PC-9 (cell line): ENCODE measurements at regions not wholly inside any gene's neighbourhood (a gene's known extent, or its start where the extent isn't known, plus 50 kb on each side); places are given as distances from the start of the nearest gene placed in this dataset.

ENCODE experiments used
- BruUV-seq: library from RNA; stranded (reverse); fragments of 400-500 nt; replicated peaks from 2 replicates; lab custom pipeline; 2021; lab: Mats Ljungman, UMichigan
- CTCF ChIA-PET: fragments of 300-600 bp; sonication (Branson Sonifier 250); formaldehyde crosslinking; loops from one replicate; lab custom pipeline; 2022; ENCODE audit warnings: antibody characterized with exemption; lab: Charles Lee
- POLR2A ChIA-PET: fragments of 300-600 bp; sonication (Branson Sonifier 250); formaldehyde crosslinking; loops from one replicate; lab custom pipeline; 2022; ENCODE audit warnings: antibody characterized with exemption; ENCODE audit not compliant: unreplicated experiment; lab: Charles Lee
- DNase-seq, 2 experiments: peaks; one replicate each; pipeline versions ENCODE4 v3.0.0 to v3.0.0-alpha.2; 2015 to 2022; ENCODE audit warnings: mixed read lengths in 1 of 2
- H2AFZ ChIP-seq: fragments of 200-600 bp; sonication (generic); 2 replicates; pipeline ENCODE4 v1.8.1; 2017; ENCODE audit warnings: antibody characterized with exemption
- H3F3A ChIP-seq: fragments of 200-600 bp; sonication (generic); 2 replicates; pipeline ENCODE4 v1.8.1; 2017; ENCODE audit warnings: antibody characterized with exemption, mild to moderate bottlenecking, low read depth; ENCODE audit not compliant: insufficient read depth
- H3K27ac ChIP-seq: fragments of 200-600 bp; sonication (generic); 2 replicates; pipeline ENCODE4 v1.6.1; 2016; ENCODE audit warnings: mixed run types
- H3K27me3 ChIP-seq: fragments of 200-600 bp; sonication (generic); 2 replicates; pipeline ENCODE4 v1.6.1; 2016; ENCODE audit warnings: low read depth, mixed run types; ENCODE audit not compliant: insufficient read depth
- H3K36me3 ChIP-seq: fragments of 200-600 bp; sonication (generic); 2 replicates; pipeline ENCODE4 v1.6.1; 2016; ENCODE audit warnings: low read depth, mixed run types
- H3K4me1 ChIP-seq: fragments of 200-600 bp; sonication (generic); replicated peaks from 2 replicates; pipeline ENCODE4 v1.6.1; 2016; ENCODE audit warnings: mixed run types; ENCODE audit not compliant: insufficient read depth
- H3K4me2 ChIP-seq: fragments of 200-600 bp; sonication (generic); 2 replicates; pipeline ENCODE4 v1.6.1; 2017; ENCODE audit warnings: mixed run types
- H3K4me3 ChIP-seq: fragments of 200-600 bp; sonication (generic); 2 replicates; pipeline ENCODE4 v1.6.1; 2016; ENCODE audit warnings: mixed run types
- H3K79me2 ChIP-seq: fragments of 200-600 bp; sonication (generic); 2 replicates; pipeline ENCODE4 v1.6.1; 2017; ENCODE audit warnings: low read depth, mixed run types
- H3K9me2 ChIP-seq: fragments of 200-600 bp; sonication (generic); 2 replicates; pipeline ENCODE4 v1.8.1; 2017; ENCODE audit warnings: mild to moderate bottlenecking; ENCODE audit not compliant: insufficient read depth
- H3K9me3 ChIP-seq: fragments of 200-600 bp; sonication (generic); 2 replicates; pipeline ENCODE4 v1.8.1; 2016; ENCODE audit warnings: low read depth; ENCODE audit not compliant: insufficient read depth
- H4K20me1 ChIP-seq: fragments of 200-600 bp; sonication (generic); 2 replicates; pipeline ENCODE4 v1.8.1; 2017; ENCODE audit not compliant: insufficient read depth
- CTCF ChIP-seq: fragments of 200-600 bp; sonication (generic); conservative IDR thresholded peaks from 2 replicates; pipeline ENCODE4 v1.6.1; 2017; ENCODE audit warnings: mixed run types, antibody characterized with exemption, mild to moderate bottlenecking, moderate library complexity
- EZH2 ChIP-seq: fragments of 200-600 bp; sonication (generic); IDR thresholded peaks from 2 replicates; pipeline ENCODE4 v1.8.0; 2017; ENCODE audit warnings: antibody characterized with exemption, low read depth
- intact Hi-C: fragments of 100-400 bp; cut with micrococcal nuclease; formaldehyde crosslinking; loops from one replicate; pipeline ENCODE4 v1.10.0; 2022; ENCODE audit not compliant: unreplicated experiment

DNA sequence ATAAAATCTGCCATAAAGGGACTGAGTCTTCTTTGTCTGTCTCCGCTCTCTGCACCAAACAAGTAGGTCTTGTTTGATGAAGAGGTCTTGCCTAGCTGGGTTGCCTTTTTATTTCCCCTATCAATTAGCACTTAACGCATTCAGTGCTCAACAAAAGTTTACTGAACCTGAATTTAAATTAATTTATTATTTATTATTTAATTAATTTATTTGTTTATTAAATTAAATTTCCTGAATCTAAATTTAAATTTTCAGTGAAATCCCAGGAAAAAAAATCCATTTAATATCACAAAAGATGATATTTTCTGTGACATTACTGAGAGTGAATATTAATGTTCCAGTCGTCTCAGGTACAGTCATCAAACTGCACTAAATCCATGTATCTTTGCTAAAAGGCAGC lies 164.9 kb upstream of the AGTR1 start:
- H3K27ac ChIP-seq, result no peak overlapping the region
- no peaks in the 10 kb centered on the region for H3K36me3 ChIP-seq
- H3K9me3 ChIP-seq, result no peaks in the 10 kb centered on the region
- intact Hi-C loops, result no loop called here
- no peaks in the 10 kb centered on the region for H3K79me2 ChIP-seq
- no peaks in the 10 kb centered on the region for H3K27me3 ChIP-seq
- no peak overlapping the region for H3K4me3 ChIP-seq
- H2AFZ ChIP-seq, result no peak overlapping the region
- ChIA-PET CTCF (no interaction called here), POLR2A (interaction anchor here (0.8 kb wide), 1 partner anchor 71 kb away, joined by 4 read pairs; no protein-coding TSS in a partner anchor)
- no peak for DNase-seq
- H3F3A ChIP-seq, result no peaks in the 10 kb centered on the region
- no peak overlapping the region for H3K4me2 ChIP-seq
- no TSS peak for BruUV-seq
- H3K9me2 ChIP-seq, result no peaks in the 10 kb centered on the region
- H4K20me1 ChIP-seq, result no peaks in the 10 kb centered on the region; the same call in 1 of the 2 replicates
- TF ChIP-seq CTCF (no peak), EZH2 (no peak)
- H3K4me1 ChIP-seq, result no peaks in the 10 kb centered on the region

DNA sequence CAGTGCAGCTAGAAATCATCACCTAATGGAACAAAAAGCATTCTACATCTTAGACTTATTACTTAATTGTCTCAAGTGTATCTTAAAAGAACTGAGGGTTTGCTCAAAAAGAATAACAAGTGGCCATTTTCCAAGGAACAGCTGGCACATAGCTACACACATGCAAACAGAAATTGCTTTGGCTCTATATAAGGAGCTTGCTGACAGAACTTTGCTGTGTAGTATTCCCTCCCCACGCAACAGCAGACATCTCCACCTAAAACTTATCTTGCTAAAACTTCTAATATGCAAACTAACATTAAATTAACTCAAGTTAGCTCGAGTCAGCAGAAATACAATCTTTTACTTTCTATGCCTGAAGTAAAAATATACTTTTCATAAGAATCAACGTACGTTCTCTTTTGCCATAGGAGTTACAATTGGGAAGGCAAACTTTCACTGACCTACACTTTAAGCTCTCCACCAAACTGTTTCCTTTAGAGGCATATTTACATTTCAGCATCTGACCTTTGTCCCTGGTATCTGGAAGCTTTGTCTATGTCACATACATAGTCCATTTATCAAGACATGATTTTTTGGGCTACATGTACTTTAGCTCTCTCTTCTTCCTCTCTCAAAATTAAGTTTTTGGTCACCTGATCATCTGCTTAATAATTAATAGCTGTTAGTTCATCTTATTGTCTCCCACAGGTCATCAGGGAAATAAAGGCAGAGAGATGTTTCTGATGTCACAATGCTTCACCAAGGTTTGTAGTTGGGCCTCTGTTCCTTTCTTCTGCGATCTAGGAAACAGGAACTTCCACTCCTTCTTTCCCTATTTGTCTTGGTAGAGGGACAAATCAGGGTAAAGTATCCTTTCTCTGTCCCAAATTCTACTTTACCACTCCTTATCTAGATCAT lies 163.4 kb upstream of the AGTR1 start:
- Histone ChIP-seq H2AFZ (no peak overlapping the region), H3K36me3 (no peaks in the 10 kb centered on the region), H3K27me3 (no peaks in the 10 kb centered on the region), H3K79me2 (no peaks in the 10 kb centered on the region), H3K9me3 (no peaks in the 10 kb centered on the region), H3K4me1 (no peaks in the 10 kb centered on the region), H3F3A (no peaks in the 10 kb centered on the region), H3K9me2 (no peaks in the 10 kb centered on the region), H3K27ac (no peak overlapping the region), H4K20me1 (no peaks in the 10 kb centered on the region; the same call in 1 of the 2 replicates), H3K4me3 (no peak overlapping the region), H3K4me2 (no peak overlapping the region)
- BruUV-seq, result no TSS peak
- ChIA-PET POLR2A (no interaction called here), CTCF (no interaction called here)
- intact Hi-C loops, result no loop called here
- DNase-seq, result no peak
- TF ChIP-seq EZH2 (no peak), CTCF (no peak)

DNA sequence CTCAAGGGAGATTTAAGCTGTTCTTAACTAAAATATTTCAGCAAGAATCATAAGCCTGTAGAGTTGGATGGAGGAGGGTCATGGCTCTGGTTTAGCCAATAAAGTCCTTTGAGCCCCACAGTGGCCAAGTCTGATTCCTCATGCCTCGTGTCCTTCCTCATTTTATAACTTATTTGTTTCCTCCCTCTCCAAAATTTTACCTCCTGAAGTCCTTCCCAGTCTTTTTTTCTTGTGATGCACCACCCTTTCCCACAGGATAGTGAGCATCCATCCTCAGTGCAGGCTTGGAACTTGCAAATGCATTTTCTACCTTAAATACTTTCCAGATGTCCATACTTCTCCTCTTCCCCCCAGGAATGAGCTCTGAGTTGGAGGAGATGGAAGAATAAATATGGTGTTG lies 162.7 kb upstream of the AGTR1 start:
- Histone ChIP-seq H2AFZ (no peak overlapping the region), H3K27ac (no peak overlapping the region), H3K4me3 (no peak overlapping the region), H3K79me2 (no peaks in the 10 kb centered on the region), H4K20me1 (no peaks in the 10 kb centered on the region; the same call in 1 of the 2 replicates), H3K9me3 (no peaks in the 10 kb centered on the region), H3K4me2 (no peak overlapping the region), H3K9me2 (no peaks in the 10 kb centered on the region), H3K36me3 (no peaks in the 10 kb centered on the region), H3F3A (no peaks in the 10 kb centered on the region), H3K4me1 (no peaks in the 10 kb centered on the region), H3K27me3 (no peaks in the 10 kb centered on the region)
- BruUV-seq, result no TSS peak
- CTCF ChIA-PET, result no interaction called here
- POLR2A ChIA-PET, result no interaction called here
- TF ChIP-seq EZH2 (no peak), CTCF (no peak)
- DNase-seq, result no peak
- intact Hi-C loops, result no loop called here
